Kidney (tissue), 13 donors: ENCODE measurements at regions not wholly inside any gene's neighbourhood (a gene's known extent, or its start where the extent isn't known, plus 50 kb on each side); places are given as distances from the start of the nearest gene placed in this dataset.

ENCODE experiments used
- DNase-seq, 5 donors: peaks; one replicate each; pipeline ENCODE4 v3.0.0-alpha.2; 2013 to 2020
- FAIRE-seq: peaks from 2 replicates; lab custom pipeline; 2012; peaks lifted over from hg19 to GRCh38; lab: Jason Lieb, UNC
- H3K27ac ChIP-seq, 2 donors: one replicate each; pipeline ENCODE4 v1.7.0; 2013; ENCODE audit warnings: low read depth in 2 of 2, low read length in 2 of 2, inconsistent platforms in 1 of 2
- H3K27me3 ChIP-seq: one replicate; pipeline ENCODE4 v1.7.1; 2013; ENCODE audit warnings: low read length, inconsistent platforms; ENCODE audit not compliant: control insufficient read depth, insufficient read depth
- H3K36me3 ChIP-seq, 3 donors: one replicate each; pipeline versions ENCODE4 v1.7.0 to v1.7.1; 2013; ENCODE audit warnings: low read length in 3 of 3, control low read depth in 1 of 3, inconsistent platforms in 1 of 3; ENCODE audit not compliant: insufficient read depth in 3 of 3, control insufficient read depth in 2 of 3
- H3K4me1 ChIP-seq, 3 donors: one replicate each; pipeline versions ENCODE4 v1.7.0 to v1.7.1; 2013; ENCODE audit warnings: low read length in 3 of 3, inconsistent platforms in 1 of 3, low read depth in 1 of 3; ENCODE audit not compliant: control insufficient read depth in 2 of 3, insufficient read depth in 2 of 3
- H3K4me3 ChIP-seq, 3 donors: one replicate each; pipeline versions ENCODE4 v1.7.0 to v1.8.1; 2013; ENCODE audit warnings: low read length in 3 of 3, control low read depth in 1 of 3, inconsistent platforms in 1 of 3
- H3K9ac ChIP-seq, 3 donors: one replicate each; pipeline versions ENCODE4 v1.7.0 to v1.7.1; 2013; ENCODE audit warnings: low read length in 3 of 3, control low read depth in 1 of 3, inconsistent platforms in 1 of 3
- H3K9me3 ChIP-seq, 3 donors: one replicate each; pipeline versions ENCODE4 v1.7.0 to v1.7.1; 2013; ENCODE audit warnings: low read length in 3 of 3, control low read depth in 1 of 3, inconsistent platforms in 1 of 3; ENCODE audit not compliant: control insufficient read depth in 2 of 3, insufficient read depth in 1 of 3
- intact Hi-C: fragments of 100-400 bp; cut with DNase I; formaldehyde crosslinking; loops from one replicate; pipeline ENCODE4 v1.11.1; 2022
- TF ChIP-seq, protein P1 (sequence below): IDR thresholded peaks from 3 replicates; pipeline ENCODE4 v1.5.1; 2012; ENCODE audit warnings: mild to moderate bottlenecking, moderate library complexity, borderline replicate concordance; ENCODE audit not compliant: insufficient read depth; ENCODE audit errors: extremely low read depth
- donor health status: control.
- donor health status: control.
- donor health status: control.
- donor health status: control.
- donor health status: control.
- donor health status: DM: yes; HTN: yes; CAD: no.
- donor health status: Normal renal cell carcinoma (clear cell type).

DNA sequence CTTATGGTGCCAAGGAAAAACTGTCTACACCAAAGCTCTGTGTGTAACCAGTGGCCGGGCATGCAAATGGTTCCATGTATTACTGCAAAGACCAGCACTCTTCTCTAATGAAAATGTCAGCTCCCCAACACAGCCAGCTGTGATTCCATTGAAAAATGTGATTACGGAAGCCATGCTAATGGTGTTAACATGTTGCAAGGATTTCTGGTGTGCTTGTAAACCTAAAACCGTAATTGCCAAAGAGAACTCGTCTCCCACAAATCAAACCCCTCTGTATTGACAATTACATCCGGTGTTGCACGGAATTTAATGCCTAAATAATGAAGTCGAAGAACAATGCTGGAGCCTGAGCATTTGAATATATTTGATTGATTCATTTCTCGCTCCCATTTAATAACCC, 351.7 kb downstream of the NPIPA8 start:
- Histone ChIP-seq H3K27me3 (no peaks in the 10 kb centered on the region), H3K4me3 (no peak overlapping the region), H3K9me3 (no peaks in the 10 kb centered on the region), H3K27ac (no peak overlapping the region), H3K9ac (no peak overlapping the region), H3K36me3 (no peaks in the 10 kb centered on the region), H3K4me1 (no peaks in the 10 kb centered on the region)
- DNase-seq (no peak), FAIRE-seq (no peak)
- TF ChIP-seq, protein P1, sequence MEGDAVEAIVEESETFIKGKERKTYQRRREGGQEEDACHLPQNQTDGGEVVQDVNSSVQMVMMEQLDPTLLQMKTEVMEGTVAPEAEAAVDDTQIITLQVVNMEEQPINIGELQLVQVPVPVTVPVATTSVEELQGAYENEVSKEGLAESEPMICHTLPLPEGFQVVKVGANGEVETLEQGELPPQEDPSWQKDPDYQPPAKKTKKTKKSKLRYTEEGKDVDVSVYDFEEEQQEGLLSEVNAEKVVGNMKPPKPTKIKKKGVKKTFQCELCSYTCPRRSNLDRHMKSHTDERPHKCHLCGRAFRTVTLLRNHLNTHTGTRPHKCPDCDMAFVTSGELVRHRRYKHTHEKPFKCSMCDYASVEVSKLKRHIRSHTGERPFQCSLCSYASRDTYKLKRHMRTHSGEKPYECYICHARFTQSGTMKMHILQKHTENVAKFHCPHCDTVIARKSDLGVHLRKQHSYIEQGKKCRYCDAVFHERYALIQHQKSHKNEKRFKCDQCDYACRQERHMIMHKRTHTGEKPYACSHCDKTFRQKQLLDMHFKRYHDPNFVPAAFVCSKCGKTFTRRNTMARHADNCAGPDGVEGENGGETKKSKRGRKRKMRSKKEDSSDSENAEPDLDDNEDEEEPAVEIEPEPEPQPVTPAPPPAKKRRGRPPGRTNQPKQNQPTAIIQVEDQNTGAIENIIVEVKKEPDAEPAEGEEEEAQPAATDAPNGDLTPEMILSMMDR, result no peak
- intact Hi-C loops, result no loop called here

DNA sequence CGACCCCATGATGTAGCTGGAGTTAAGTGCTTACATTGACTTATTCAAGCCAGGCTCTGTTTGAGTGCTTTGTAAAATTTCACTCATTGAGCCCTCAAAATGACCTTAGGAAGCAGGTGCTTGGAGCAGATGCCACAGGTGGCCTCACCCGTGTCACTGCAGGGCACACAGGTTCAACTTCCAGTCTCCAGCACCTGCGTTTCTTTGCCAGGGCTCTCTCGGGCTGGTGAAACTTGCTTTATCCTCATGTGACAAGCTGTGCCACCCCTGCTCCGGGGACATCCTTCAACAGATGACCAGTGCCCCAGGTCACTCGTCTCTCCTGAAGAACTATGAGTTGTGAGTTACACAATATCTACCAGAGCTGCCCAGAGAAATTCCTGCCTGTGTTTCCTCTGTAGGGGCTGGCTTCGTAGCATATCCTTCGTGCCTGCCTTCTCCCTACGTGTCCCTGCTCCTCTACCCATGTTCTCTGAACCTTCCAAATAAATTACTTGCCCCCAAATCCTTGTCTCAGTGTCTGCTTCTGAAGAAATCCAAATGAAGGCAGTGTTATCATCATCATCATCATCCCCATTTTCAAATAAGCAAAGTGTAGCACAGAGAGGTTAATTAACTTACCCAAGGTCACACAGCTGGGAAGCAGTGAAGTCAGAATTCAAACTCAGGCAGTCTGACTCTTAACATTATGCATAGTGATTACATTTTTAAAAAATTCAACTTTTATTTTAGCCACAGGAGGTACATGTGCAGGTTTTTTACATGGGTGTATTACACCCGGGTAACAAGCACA, 352.5 kb downstream of the NPIPA8 start:
- FAIRE-seq, result no peak
- H3K4me3 ChIP-seq, result no peak overlapping the region
- intact Hi-C loops, result no loop called here
- H3K27me3 ChIP-seq, result no peaks in the 10 kb centered on the region
- H3K9ac ChIP-seq, result no peak overlapping the region
- no peak for DNase-seq
- H3K27ac ChIP-seq, result no peak overlapping the region
- H3K9me3 ChIP-seq, result no peaks in the 10 kb centered on the region
- H3K36me3 ChIP-seq, result no peaks in the 10 kb centered on the region
- H3K4me1 ChIP-seq, result no peaks in the 10 kb centered on the region
- TF ChIP-seq, protein P1, result no peak

DNA sequence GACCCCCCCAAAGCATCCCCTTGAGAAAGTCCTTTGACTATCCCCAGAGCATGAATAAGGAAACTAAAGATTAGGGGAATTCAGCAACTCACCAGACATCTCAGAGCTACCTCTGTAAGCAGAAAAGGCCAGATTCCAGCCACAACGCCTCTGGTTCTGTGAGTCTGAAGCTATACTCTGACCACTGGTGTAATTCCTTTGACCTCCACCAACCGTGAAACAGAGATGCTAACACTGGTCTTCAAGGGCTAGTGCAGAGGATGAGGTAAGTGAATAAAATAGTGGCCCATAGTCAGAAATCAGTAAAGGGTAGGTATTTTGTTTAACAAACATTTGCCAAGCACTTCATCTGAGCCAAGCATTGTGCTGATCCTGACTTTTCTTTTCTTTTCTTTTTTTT, 353.4 kb downstream of the NPIPA8 start:
- H3K27ac ChIP-seq, result no peak overlapping the region
- H3K9me3 ChIP-seq, result no peaks in the 10 kb centered on the region
- DNase-seq, result no peak
- no peak for FAIRE-seq
- TF ChIP-seq, protein P1, result no peak
- H3K4me3 ChIP-seq, result no peak overlapping the region
- no peaks in the 10 kb centered on the region for H3K4me1 ChIP-seq
- no peaks in the 10 kb centered on the region for H3K36me3 ChIP-seq
- intact Hi-C loops, result no loop called here
- H3K27me3 ChIP-seq, result no peaks in the 10 kb centered on the region
- no peak overlapping the region for H3K9ac ChIP-seq
